Central memory CD8-positive, alpha-beta T cell (primary cell): ENCODE measurements at regions not wholly inside any gene's neighbourhood (a gene's known extent, or its start where the extent isn't known, plus 50 kb on each side); places are given as distances from the start of the nearest gene placed in this dataset.

Source experiments
- ATAC-seq: fragments of 150-1000 bp; cut with Tn5 transposase; replicated peaks from 2 replicates; pipeline ENCODE4 v1.10.0; 2022; ENCODE audit warnings: mild to moderate bottlenecking, moderate FRiP score, moderate number of reproducible peaks; ENCODE audit not compliant: poor library complexity, severe bottlenecking; ENCODE audit errors: extremely low read depth
- DNase-seq, 2 donors: peaks; one replicate each; pipeline ENCODE4 v3.0.0; 2021; ENCODE audit warnings: low spot score in 2 of 2
- H3K27ac Mint-ChIP-seq: one replicate; pipeline ENCODE4 v1.8.0; 2022; ENCODE audit warnings: low read depth, mild to moderate bottlenecking, moderate library complexity, mixed read lengths
- H3K27me3 Mint-ChIP-seq: one replicate; pipeline ENCODE4 v1.8.0; 2022; ENCODE audit warnings: mixed read lengths
- H3K36me3 Mint-ChIP-seq: one replicate; pipeline ENCODE4 v1.8.0; 2022; ENCODE audit warnings: mild to moderate bottlenecking, moderate library complexity, mixed read lengths; ENCODE audit not compliant: insufficient read depth
- H3K4me1 Mint-ChIP-seq: one replicate; pipeline ENCODE4 v1.8.0; 2022; ENCODE audit warnings: mixed read lengths
- H3K4me3 Mint-ChIP-seq: one replicate; pipeline ENCODE4 v1.8.0; 2022; ENCODE audit warnings: mild to moderate bottlenecking, moderate library complexity, mixed read lengths
- H3K9me3 Mint-ChIP-seq: one replicate; pipeline ENCODE4 v1.8.0; 2022; ENCODE audit warnings: mixed read lengths

- Mint-ChIP-seq H3K4me3 (no peak overlapping the region), H3K9me3 (no peaks in the 10 kb centered on the region), H3K4me1 (no peaks in the 10 kb centered on the region), H3K27me3 (no peaks in the 10 kb centered on the region), H3K36me3 (peaks cover 2% of the 10 kb centered on the region), H3K27ac (no peak overlapping the region)
- no peak for DNase-seq
- ATAC-seq: no peak
These were observed 328.1 kb downstream of the ALG10 start for GRCh38 chr12:34350092-34351041.

GRCh38 chr12:34352098-34352497, 329.8 kb downstream of the ALG10 start:
- H3K27ac Mint-ChIP-seq: no peak overlapping the region
- ATAC-seq (no peak), DNase-seq (no peak)
- H3K36me3 Mint-ChIP-seq: peaks cover 2% of the 10 kb centered on the region
- no peak overlapping the region for H3K4me3 Mint-ChIP-seq
- H3K9me3 Mint-ChIP-seq: no peaks in the 10 kb centered on the region
- no peaks in the 10 kb centered on the region for H3K27me3 Mint-ChIP-seq
- no peaks in the 10 kb centered on the region for H3K4me1 Mint-ChIP-seq

- Mint-ChIP-seq H3K9me3 (no peaks in the 10 kb centered on the region), H3K36me3 (peaks cover 2% of the 10 kb centered on the region), H3K4me1 (no peaks in the 10 kb centered on the region), H3K27me3 (no peaks in the 10 kb centered on the region), H3K4me3 (no peak overlapping the region), H3K27ac (no peak overlapping the region)
- no peak for ATAC-seq
- no peak for DNase-seq
These were observed 332.2 kb downstream of the ALG10 start for GRCh38 chr12:34354239-34355200.

- no peak overlapping the region for H3K27ac Mint-ChIP-seq
- H3K4me1 Mint-ChIP-seq: no peaks in the 10 kb centered on the region
- ATAC-seq: no peak
- DNase-seq: no peak
- H3K4me3 Mint-ChIP-seq: no peak overlapping the region
- no peaks in the 10 kb centered on the region for H3K9me3 Mint-ChIP-seq
- H3K27me3 Mint-ChIP-seq: no peaks in the 10 kb centered on the region
- peaks cover 2% of the 10 kb centered on the region for H3K36me3 Mint-ChIP-seq
These were observed 334.1 kb downstream of the ALG10 start for GRCh38 chr12:34356233-34356987.

- ATAC-seq (no peak), DNase-seq (no peak)
- no peaks in the 10 kb centered on the region for H3K9me3 Mint-ChIP-seq
- H3K27me3 Mint-ChIP-seq: no peaks in the 10 kb centered on the region
- no peaks in the 10 kb centered on the region for H3K4me1 Mint-ChIP-seq
- H3K27ac Mint-ChIP-seq: no peak overlapping the region
- no peak overlapping the region for H3K4me3 Mint-ChIP-seq
- peaks cover 2% of the 10 kb centered on the region for H3K36me3 Mint-ChIP-seq
These were observed 335.5 kb downstream of the ALG10 start for GRCh38 chr12:34357791-34358190.

GRCh38 chr12:34358198-34358597, 335.9 kb downstream of the ALG10 start:
- H3K4me1 Mint-ChIP-seq: no peaks in the 10 kb centered on the region

GRCh38 chr12:34361721-34362316, 339.5 kb downstream of the ALG10 start:
- Mint-ChIP-seq H3K4me1 (no peaks in the 10 kb centered on the region), H3K27me3 (no peaks in the 10 kb centered on the region), H3K4me3 (no peak overlapping the region), H3K9me3 (peaks cover 7% of the 10 kb centered on the region), H3K27ac (no peak overlapping the region), H3K36me3 (no peaks in the 10 kb centered on the region)
- DNase-seq (no peak), ATAC-seq (no peak)

More at GRCh38 chr12:34358198-34358597, 335.9 kb downstream of the ALG10 start:
- Mint-ChIP-seq H3K27me3 (no peaks in the 10 kb centered on the region), H3K9me3 (no peaks in the 10 kb centered on the region), H3K27ac (no peak overlapping the region), H3K4me3 (no peak overlapping the region), H3K36me3 (peaks cover 2% of the 10 kb centered on the region)
- ATAC-seq (no peak), DNase-seq (no peak)

- H3K27ac Mint-ChIP-seq: no peak overlapping the region
- H3K36me3 Mint-ChIP-seq: no peaks in the 10 kb centered on the region
- H3K9me3 Mint-ChIP-seq: peaks cover 7% of the 10 kb centered on the region
- DNase-seq: no peak
- no peaks in the 10 kb centered on the region for H3K27me3 Mint-ChIP-seq
- no peaks in the 10 kb centered on the region for H3K4me1 Mint-ChIP-seq
- H3K4me3 Mint-ChIP-seq: no peak overlapping the region
- no peak for ATAC-seq
These were observed 340.9 kb downstream of the ALG10 start for GRCh38 chr12:34363050-34363673.

GRCh38 chr12:34368079-34368478, 345.8 kb downstream of the ALG10 start:
- Mint-ChIP-seq H3K36me3 (no peaks in the 10 kb centered on the region), H3K27me3 (no peaks in the 10 kb centered on the region), H3K4me1 (no peaks in the 10 kb centered on the region), H3K27ac (no peak overlapping the region), H3K4me3 (no peak overlapping the region), H3K9me3 (peaks cover 13% of the 10 kb centered on the region)
- DNase-seq (no peak), ATAC-seq (no peak)

- H3K36me3 Mint-ChIP-seq: no peaks in the 10 kb centered on the region
- H3K27me3 Mint-ChIP-seq: no peaks in the 10 kb centered on the region
- H3K9me3 Mint-ChIP-seq: peaks cover 6% of the 10 kb centered on the region
- H3K27ac Mint-ChIP-seq: no peak overlapping the region
- H3K4me3 Mint-ChIP-seq: no peak overlapping the region
- no peak for ATAC-seq
- DNase-seq: no peak
- H3K4me1 Mint-ChIP-seq: no peaks in the 10 kb centered on the region
These were observed 348.8 kb downstream of the ALG10 start for GRCh38 chr12:34371050-34371449.

GRCh38 chr12:34372003-34372402, 349.7 kb downstream of the ALG10 start:
- Mint-ChIP-seq H3K36me3 (no peaks in the 10 kb centered on the region), H3K9me3 (peaks cover 12% of the 10 kb centered on the region), H3K4me3 (no peak overlapping the region)

More at GRCh38 chr12:34372003-34372402, 349.7 kb downstream of the ALG10 start:
- no peak for DNase-seq
- no peak overlapping the region for H3K27ac Mint-ChIP-seq
- no peaks in the 10 kb centered on the region for H3K4me1 Mint-ChIP-seq
- no peaks in the 10 kb centered on the region for H3K27me3 Mint-ChIP-seq
- no peak for ATAC-seq
